ENCODE measurements at regions not wholly inside any gene's neighbourhood (a gene's known extent, or its start where the extent isn't known, plus 50 kb on each side); places are given as distances from the start of the nearest gene placed in this dataset.

GRCh38 chr7:156305351-156305750, 335.2 kb upstream of the RNF32 start:
- no peak overlapping the region for H4K5ac ChIP-seq (ENCODE audit: low read depth, low read length)
- H3K27me3 ChIP-seq (ENCODE audit: control insufficient read depth, insufficient read depth, low read length) = no peaks in the 10 kb centered on the region
- no peak overlapping the region for H2BK120ac ChIP-seq (ENCODE audit: low read depth, low read length)
- ChIA-PET CTCF (no interaction called here), POLR2A (ENCODE audit: unreplicated experiment) (no interaction called here)
- H3K4ac ChIP-seq (ENCODE audit: low read depth, low read length) = no peak overlapping the region
- no peak overlapping the region for H3K27ac ChIP-seq (ENCODE audit: insufficient read depth, low read length)
- no peak overlapping the region for H3K23ac ChIP-seq (ENCODE audit: low read depth, low read length)
- H3K56ac ChIP-seq (ENCODE audit: extremely low read depth, insufficient read depth, low read length) = no peak overlapping the region
- WGBS, 2 experiments (ENCODE audit: extremely low coverage in 2 of 2, insufficient read length in 1 of 2) = 55% methylated on average over 9 of the region's 10 CpGs; no CpG with 5 or more reads in 1 of the 2 experiments
- no peak overlapping the region for H2BK5ac ChIP-seq (ENCODE audit: low read depth, low read length, poor library complexity, severe bottlenecking)
- no peak overlapping the region for H2BK20ac ChIP-seq (ENCODE audit: low read depth, low read length)
- ATAC-seq (ENCODE audit: low read depth) (no peak), DNase-seq (no peak)
- H4K91ac ChIP-seq (ENCODE audit: insufficient read depth, low read depth, low read length) = no peak overlapping the region
- dilution Hi-C loops (cut with HindIII; ENCODE audit: low sequenced_read_pairs, unreplicated experiment) (no loop called here), in situ Hi-C loops (cut with MboI; ENCODE audit: low sequenced_read_pairs) (no loop called here), intact Hi-C loops (cut with micrococcal nuclease) (no loop called here)
- no peaks in the 10 kb centered on the region for H3K4me1 ChIP-seq (ENCODE audit: control insufficient read depth, insufficient read depth, low read length)
- no TSS peak for BruUV-seq (replicated peaks)
- TF ChIP-seq, protein P1, sequence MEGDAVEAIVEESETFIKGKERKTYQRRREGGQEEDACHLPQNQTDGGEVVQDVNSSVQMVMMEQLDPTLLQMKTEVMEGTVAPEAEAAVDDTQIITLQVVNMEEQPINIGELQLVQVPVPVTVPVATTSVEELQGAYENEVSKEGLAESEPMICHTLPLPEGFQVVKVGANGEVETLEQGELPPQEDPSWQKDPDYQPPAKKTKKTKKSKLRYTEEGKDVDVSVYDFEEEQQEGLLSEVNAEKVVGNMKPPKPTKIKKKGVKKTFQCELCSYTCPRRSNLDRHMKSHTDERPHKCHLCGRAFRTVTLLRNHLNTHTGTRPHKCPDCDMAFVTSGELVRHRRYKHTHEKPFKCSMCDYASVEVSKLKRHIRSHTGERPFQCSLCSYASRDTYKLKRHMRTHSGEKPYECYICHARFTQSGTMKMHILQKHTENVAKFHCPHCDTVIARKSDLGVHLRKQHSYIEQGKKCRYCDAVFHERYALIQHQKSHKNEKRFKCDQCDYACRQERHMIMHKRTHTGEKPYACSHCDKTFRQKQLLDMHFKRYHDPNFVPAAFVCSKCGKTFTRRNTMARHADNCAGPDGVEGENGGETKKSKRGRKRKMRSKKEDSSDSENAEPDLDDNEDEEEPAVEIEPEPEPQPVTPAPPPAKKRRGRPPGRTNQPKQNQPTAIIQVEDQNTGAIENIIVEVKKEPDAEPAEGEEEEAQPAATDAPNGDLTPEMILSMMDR (conservative IDR thresholded peaks at IDR 0.05; ENCODE audit: low read depth, low read length) = no peak
- no peak for TF ChIP-seq MAZ (IDR thresholded peaks at IDR 0.05; ENCODE audit: borderline replicate concordance, low read depth, low read length)
- TF ChIP-seq POLR2A (IDR thresholded peaks at IDR 0.05; ENCODE audit: low read depth, low read length) = no peak
- TF ChIP-seq CHD1 (IDR thresholded peaks at IDR 0.05; ENCODE audit: low read depth, low read length) = no peak
- TF ChIP-seq, protein P2, sequence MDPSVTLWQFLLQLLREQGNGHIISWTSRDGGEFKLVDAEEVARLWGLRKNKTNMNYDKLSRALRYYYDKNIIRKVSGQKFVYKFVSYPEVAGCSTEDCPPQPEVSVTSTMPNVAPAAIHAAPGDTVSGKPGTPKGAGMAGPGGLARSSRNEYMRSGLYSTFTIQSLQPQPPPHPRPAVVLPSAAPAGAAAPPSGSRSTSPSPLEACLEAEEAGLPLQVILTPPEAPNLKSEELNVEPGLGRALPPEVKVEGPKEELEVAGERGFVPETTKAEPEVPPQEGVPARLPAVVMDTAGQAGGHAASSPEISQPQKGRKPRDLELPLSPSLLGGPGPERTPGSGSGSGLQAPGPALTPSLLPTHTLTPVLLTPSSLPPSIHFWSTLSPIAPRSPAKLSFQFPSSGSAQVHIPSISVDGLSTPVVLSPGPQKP (IDR thresholded peaks at IDR 0.05; ENCODE audit: borderline replicate concordance, low read depth, low read length) = no peak
- no peak for TF ChIP-seq CEBPB (IDR thresholded peaks at IDR 0.05; ENCODE audit: low read depth, low read length)
- no peak for TF ChIP-seq MAFK (IDR thresholded peaks at IDR 0.05; ENCODE audit: low read depth, low read length)
- TF ChIP-seq BHLHE40 (IDR thresholded peaks at IDR 0.05; ENCODE audit: low read depth, low read length) = no peak
- no peak for TF ChIP-seq FOS (IDR thresholded peaks at IDR 0.05; ENCODE audit: low read depth, low read length)
- no peak for TF ChIP-seq SMC3 (IDR thresholded peaks at IDR 0.05; ENCODE audit: low read depth, low read length)
- TF ChIP-seq NFE2L2 (IDR thresholded peaks at IDR 0.05; ENCODE audit: low read depth, low read length) = no peak
- no peak for TF ChIP-seq RCOR1 (IDR thresholded peaks at IDR 0.05; ENCODE audit: insufficient replicate concordance, low read length)
- no peak for TF ChIP-seq RAD21 (IDR thresholded peaks at IDR 0.05; ENCODE audit: low read length)
- TF ChIP-seq RFX5 (IDR thresholded peaks at IDR 0.05; ENCODE audit: low read depth, low read length) = no peak
- no peak for TF ChIP-seq MXI1 (IDR thresholded peaks at IDR 0.05; ENCODE audit: borderline replicate concordance, low read depth, low read length)
- TF ChIP-seq, protein P3, sequence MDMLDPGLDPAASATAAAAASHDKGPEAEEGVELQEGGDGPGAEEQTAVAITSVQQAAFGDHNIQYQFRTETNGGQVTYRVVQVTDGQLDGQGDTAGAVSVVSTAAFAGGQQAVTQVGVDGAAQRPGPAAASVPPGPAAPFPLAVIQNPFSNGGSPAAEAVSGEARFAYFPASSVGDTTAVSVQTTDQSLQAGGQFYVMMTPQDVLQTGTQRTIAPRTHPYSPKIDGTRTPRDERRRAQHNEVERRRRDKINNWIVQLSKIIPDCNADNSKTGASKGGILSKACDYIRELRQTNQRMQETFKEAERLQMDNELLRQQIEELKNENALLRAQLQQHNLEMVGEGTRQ (IDR thresholded peaks at IDR 0.05; ENCODE audit: low read depth, low read length) = no peak
- H3K36me3 ChIP-seq (ENCODE audit: control insufficient read depth, insufficient read depth, low read length) = no peaks in the 10 kb centered on the region
- no peak overlapping the region for H2AFZ ChIP-seq (replicated peaks; ENCODE audit: low read length, poor library complexity)
- no peak overlapping the region for H3K4me2 ChIP-seq (ENCODE audit: low read depth, low read length)
- no peak overlapping the region for H2AK5ac ChIP-seq (ENCODE audit: low read depth, low read length)
- H3K14ac ChIP-seq (replicated peaks; ENCODE audit: low read depth, low read length) = no peak overlapping the region
- H3K79me1 ChIP-seq (ENCODE audit: low read depth in 1 of 2, low read length in 2 of 2) = no peaks in the 10 kb centered on the region
- peaks cover 27% of the 10 kb centered on the region for H3K9me3 ChIP-seq (ENCODE audit: control insufficient read depth, insufficient read depth, low read length)
- no peaks in the 10 kb centered on the region for H4K20me1 ChIP-seq (ENCODE audit: insufficient read depth, low read length)
- H3K9ac ChIP-seq (ENCODE audit: low read depth, low read length) = no peak overlapping the region
- no peak overlapping the region for H2AK9ac ChIP-seq (replicated peaks; ENCODE audit: low read depth, low read length, poor library complexity)
- H3K18ac ChIP-seq (ENCODE audit: low read depth, low read length) = no peak overlapping the region
- H3K9me1 ChIP-seq (ENCODE audit: insufficient read depth, low read length) = no peaks in the 10 kb centered on the region
- H3K4me3 ChIP-seq (ENCODE audit: insufficient read depth, low read depth, low read length) = no peak overlapping the region
- H2BK15ac ChIP-seq (ENCODE audit: low read depth, low read length) = no peak overlapping the region
- no peak overlapping the region for H4K8ac ChIP-seq (ENCODE audit: low read depth in 2 of 2, low read length in 2 of 2)
